EH (cell line): ENCODE measurements at regions not wholly inside any gene's neighbourhood (a gene's known extent, or its start where the extent isn't known, plus 50 kb on each side); places are given as distances from the start of the nearest gene placed in this dataset.
"Not testable (repeated sequence)": the region's sequence is repeated elsewhere in the genome, so short reads cannot be mapped to it uniquely, and the experiment has no call there.

Experiments
- DNase-seq: peaks from one replicate; pipeline ENCODE4 v3.0.0-alpha.2; 2015; ENCODE audit warnings: low read depth

DNA sequence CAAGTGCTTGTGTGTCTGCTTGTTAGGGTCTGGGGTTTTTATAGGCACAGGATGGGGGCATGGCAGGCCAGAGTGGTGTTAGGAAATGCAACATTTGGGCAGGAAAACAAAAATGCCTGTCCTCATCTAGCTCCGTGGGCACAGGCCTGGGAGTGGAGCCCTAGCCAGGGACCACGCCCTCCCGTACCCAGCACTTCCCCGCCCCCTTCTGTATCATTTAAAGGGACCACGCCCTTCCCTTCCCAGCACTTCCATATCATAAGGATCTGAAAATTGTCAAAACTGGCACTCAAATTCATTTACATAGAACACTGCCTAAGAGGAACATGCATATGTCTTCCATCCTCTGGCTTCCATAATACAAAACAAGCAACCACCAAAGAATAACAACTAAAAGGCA, 185.8 kb downstream of the B3GLCT start:
- DNase-seq: no peak

DNA sequence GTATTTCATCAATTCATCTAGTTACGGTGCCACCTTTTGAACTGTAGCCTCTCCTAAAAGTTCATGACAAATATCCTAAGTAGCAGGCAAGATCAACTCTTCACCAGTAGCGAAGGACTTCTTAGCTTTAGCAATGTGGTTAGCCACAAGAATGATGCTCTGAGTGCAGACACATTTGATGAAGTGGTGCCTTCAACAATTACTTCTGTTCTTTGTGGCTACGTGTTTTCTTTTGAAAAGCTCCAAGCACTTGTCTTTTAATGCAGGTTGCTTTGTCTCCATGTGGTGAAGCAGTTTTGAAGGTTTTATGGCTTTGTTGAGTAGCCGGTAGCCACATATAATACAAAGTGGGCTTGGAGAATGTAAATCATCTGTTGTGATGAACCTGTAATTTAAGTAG, 194.7 kb downstream of the B3GLCT start:
- peak; percentile 8 for DNase-seq

DNA sequence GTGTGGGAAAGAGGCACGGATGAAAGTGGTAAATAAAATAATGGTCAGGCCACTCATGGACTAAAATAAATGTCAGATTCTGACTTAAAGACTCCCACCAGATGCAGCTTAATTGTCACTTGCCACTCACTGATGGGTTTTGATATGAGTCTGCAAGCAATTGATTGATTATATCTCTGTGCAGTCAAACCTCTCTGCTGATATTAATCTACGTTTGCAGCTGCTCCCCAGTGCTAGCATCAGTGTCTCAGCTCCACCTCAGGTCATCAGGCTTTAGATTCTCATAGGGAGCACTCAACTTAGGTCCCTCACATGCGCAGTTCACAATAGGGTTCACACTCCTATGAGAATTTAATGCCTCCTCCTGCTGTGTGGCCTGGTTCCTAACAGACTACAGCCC, 195.3 kb downstream of the B3GLCT start:
- no peak for DNase-seq

DNA sequence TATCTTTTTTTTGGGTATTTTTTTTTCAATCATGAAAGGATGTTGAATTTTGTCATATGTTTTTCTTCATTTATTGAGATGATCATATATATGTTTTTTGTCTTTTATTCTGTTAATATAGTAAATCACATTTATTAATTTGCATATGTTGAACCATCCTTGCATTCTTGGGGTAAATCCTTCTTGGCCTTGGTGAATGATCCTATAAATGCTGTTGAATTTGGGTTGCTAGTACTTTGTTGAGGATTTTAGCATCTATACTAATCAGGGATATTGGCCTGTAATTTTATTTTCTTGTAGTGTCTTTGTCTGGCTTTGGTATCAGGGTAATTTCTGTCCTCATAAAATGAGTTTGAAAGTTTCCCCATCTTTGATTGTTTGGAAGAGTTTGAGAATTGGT, 199.9 kb downstream of the B3GLCT start:
- DNase-seq: no peak

DNA sequence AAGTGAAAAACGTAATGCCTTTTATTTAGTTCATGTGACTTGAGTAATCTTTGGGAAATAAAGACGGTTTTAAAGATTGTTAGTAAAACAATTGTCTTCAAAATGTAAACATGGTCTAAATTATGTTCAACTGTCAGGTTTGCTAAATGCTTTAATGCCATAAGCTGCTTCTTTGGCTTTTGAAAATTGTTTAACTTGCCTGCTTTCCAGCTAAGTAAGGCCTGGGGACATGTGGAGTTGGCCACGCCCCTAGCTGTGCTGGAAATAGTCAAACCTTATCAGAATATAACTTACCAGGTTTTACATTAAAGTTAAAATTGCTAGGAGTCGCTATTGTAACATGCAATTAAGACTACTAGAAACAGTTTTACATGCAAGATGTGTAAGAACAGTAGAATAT, 203.9 kb downstream of the B3GLCT start:
- not testable (repeated sequence) for DNase-seq

DNA sequence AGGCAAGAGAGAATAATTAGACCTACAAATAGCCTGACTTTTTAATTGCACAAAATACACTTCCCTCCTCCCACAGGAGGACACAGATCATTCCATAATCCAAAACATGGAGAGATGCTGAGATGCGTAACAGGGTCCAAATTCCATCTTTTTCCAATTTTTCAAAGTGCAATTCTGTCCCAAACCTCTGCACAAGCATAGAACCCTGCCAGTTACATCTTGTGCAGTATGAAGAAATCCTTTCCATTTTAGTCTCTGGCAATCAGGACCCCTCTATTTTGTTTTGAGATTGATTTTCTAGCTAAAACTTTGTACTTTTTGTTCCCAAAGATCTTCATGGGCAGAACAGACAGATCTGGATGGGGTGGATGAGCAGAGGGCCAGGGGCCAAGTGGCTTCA, 209.2 kb downstream of the B3GLCT start:
- DNase-seq: no peak

DNA sequence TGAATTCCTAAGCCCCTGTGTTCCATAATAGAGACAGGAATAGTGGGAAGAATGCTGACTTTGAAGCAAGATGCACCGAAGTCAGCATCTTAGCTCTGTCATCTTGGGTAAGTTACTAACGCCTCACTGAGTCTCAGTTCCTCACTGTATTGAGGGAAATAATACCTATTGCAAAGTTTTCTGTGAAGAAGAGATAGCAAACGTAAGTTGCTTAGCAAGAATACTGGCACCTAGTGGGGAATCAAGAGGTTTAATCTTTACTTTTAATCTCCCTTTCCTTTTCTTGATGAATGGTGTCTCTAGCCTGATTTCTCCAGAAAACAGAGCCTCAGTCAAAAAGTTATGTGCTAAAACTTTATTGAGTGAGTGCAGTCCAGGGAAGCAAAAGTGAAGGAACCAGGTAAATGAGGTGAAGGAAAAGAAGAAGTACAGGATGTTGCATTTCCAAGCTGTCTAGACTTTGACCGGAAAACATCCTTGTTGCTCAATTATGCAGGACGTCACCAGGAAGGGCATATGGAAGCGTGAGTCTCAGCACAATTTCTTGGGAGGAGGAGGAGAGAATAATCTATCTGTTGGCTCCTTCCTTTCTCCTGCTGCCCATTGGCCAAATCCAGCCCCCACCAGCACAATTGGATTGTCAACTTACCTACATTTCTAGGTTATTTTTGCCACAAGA, 210.0 kb downstream of the B3GLCT start:
- peak; percentile 7 for DNase-seq

DNA sequence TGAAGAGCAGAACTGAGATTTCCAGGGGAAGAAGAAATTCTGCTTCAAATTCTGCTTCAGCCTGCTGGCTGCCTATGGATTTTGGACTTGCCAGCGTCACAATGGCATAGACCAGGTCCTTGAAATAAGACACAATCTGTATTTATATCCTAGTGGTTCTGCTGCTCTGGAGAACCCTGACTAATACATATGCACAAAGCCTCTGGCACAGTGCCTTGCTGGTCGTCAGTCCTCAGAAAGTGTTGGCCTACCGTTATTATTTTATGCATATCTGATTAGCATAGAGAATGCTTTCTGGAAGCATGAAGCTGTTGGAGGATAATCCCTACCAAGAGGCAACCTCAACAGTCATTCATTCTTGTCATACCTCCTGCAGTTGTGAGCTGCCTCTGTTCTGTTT, 213.7 kb downstream of the B3GLCT start:
- DNase-seq: no peak

DNA sequence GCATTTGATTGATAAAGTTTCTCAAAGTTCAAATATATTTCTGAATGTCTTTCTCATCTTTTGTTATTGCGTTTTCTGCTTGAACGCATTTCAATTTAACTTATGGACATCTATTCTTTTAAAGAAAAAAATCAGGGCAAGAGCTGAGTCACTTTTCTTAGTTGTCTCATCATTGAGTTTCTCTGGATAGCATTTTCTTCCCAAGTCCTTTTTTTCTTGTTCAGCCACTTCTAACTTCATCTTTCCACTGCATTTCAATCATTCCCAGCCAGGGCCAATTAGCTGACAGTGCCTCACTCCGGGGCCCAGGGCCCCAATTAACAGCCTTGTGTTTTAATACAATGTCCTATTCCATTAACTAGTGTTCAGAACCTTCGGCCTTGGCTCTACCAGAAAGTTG, 216.3 kb downstream of the B3GLCT start:
- no peak for DNase-seq

DNA sequence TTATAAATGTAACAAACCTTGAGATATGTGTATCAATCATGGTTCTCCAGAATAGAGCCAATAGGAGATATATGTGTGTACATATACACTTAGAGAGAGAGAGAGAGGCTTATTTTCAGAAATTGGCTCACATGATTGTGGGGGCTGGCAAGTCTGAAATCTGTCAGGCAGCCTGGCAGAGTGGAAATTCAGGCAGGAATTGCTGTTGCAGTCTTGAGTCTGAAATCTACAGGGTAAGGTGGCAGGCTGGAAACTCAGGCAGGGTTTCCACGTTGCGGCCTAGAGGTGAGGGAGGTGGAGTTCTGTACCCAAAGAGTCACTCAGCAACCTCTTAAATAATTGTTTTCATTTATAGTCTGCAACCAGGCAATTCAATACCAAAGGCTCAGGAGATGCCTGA, 218.4 kb downstream of the B3GLCT start:
- DNase-seq: no peak

DNA sequence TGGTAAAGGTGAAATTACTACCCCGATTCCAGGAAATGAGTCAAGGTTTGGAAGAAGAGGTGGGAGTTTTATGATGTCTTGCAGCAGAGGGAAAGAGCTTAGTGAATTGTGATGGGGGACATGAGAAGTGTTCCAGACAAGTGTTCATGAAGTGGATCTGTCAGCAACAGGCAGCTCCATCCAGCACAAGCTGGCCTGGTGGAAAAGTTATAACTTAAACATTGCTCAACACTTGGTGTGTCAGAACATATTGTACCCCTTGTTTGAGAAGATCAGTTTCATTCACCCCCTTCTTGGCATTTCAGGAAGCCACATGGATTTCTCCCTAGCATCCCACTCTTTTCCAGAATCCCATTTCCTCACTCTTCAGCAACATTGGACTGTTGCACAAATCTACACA, 222.0 kb downstream of the B3GLCT start:
- DNase-seq: no peak

DNA sequence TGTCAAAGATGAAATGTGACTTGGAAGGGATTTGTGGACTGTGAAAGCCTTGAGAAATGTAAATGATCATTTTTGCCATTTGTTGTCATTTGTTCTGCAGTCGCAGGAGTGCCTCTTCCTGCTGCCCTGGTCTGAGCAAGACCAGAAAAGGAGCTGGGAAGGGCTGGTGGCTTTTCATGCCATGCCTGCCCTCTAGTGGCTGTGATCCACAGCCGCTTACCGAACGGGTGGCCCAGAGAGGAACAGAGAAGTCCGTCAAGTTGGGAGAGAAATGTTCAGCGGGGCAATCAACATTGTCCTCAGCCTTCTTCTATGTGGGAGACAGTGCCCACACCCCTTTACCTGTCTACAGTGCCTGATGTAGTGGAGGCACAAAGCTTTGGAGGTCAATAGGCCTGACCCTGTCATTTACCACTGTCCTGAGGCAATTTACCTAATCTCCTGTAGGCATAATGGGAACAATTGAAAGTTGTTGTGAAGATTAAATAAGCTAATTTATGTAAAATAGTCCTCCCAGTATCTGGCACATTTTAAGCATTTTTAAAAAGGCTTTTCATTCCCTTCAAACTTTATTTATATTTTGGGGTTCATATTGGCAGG, 224.5 kb downstream of the B3GLCT start:
- peak; percentile 82 for DNase-seq

DNA sequence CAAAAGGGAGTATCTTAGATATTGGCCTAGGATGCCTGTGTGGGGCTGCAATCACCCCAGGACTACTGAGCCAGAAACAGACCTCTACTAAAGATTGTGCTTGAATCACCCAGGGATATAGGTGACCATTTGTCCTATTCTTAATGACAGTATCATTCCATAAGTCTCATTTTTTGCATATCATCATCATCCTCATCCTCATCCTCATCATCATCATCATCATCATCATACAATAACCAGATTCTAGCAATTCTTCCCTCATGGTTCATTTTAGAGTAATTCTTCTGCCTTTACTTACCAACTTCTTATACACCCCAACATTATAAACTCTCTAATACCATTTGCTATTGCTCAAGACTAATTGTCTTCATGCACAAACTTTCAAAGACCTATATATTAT, 226.6 kb downstream of the B3GLCT start:
- no peak for DNase-seq

DNA sequence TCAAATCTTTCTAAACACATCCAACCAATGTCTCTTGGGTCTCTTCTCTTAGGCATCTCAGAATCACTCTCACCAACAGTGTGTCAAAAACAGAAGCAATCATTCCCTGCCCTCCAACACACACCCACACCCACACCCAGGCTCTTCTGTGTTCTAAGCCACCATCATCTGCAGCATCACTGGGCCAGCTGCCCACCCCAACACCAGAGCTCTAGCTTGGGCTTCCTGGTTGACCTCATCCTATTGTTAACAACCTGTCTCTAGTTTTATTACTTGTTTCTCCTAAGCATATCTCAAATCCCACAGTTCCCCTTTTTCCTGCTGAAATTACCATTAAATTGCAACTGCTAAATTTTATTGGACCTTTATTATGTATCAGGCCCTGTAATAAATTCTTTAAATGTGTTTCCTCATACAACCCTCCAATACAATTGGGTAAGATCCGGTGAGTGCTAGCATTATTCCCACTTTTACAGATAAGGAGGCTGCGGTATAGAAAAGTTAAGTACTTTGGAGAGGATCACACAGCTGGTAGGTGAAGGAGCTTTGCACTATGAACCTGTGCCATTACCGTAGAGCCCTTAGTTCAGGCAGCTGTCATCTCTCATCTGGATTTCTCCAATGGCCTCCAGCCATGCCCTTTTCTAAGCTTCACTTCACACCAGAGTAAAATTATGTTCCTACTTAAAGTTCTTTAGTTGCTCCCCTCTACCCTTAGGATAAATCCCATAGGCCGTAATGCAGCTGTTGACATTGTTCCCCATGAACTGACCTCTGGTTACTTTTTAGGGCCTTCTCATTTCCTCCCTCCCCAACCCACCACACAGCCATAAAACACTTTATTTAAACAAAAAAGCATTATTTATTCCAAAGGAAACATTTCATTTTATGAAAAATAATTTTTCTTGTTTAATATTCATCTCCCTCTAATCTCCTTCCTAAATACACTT, 227.7 kb downstream of the B3GLCT start:
- no peak for DNase-seq

DNA sequence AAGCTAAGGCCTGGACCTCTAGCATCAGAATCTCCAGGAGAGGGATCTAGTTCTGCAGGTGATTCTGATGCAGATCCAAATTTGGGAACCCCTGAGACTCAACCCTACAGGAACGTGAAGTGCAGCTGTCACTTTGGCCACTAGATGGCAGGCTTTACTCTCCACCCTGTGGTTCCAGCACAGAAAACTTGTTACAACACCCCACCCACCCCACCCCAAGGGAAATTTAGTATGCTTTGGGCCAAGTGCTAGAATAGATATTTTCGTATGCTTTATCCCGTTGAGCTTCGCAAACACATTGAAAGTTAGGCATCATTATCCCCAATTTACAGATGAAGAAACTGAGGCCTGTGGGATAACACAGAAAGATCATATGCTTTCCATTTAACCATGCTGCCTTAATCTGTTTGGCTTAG, 232.0 kb downstream of the B3GLCT start:
- peak; percentile 54 for DNase-seq

DNA sequence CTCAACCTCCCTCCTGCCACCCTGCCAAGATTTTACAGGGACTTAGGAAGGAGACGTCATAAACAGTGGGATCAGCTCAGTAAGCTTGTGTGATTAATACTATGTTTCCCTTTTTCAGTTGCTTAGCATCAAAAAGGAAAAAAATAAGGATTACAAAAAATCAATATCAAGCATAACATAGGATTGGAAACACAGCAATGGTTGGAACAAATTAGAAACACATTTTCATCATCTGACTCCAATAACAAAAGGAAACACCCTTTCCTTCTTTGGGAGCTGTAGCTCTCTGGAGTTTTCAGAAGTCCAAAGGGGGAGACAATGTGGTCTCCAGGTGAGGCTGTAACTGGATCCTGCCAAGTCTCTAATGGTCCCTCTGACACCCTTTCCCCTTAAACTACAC, 233.4 kb downstream of the B3GLCT start:
- DNase-seq: no peak

DNA sequence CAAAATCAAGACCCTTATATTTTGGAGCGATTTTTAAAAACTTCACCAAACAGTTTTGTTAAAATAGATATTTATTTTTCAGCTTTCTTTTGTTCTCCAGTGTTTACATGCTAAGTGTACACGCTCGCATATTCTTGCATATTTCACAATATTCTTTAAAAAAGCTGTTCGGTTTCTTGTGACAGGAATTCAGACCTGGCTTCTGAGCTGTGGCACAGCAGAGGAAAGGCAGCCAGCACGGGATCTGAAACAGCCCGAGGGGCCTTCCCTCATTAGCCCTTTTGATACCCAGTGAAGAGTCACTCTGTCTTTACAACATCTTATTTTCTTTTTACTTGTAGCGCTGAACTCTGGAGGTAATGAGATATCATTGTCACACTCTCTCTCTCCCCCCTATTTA, 234.0 kb downstream of the B3GLCT start:
- DNase-seq: no peak

DNA sequence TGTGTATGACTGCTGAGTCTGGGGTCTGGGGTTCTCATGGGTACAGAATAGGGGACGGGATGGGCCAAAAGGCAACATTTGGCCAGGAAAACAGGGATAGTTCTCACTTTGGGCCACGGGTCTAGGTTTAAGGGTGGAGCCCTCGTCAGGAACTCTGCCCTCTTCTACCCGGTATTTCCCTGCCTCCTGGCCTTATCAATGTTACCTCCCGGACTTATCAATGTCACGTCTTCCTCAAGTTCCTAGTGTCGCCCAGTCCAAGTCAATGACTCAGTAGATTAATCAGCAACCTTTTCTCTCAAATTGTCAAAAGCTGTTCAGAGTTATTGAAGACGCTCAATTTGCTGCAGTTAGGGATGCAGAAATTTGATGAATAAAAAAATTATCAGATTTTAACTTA, 234.8 kb downstream of the B3GLCT start:
- DNase-seq: no peak

DNA sequence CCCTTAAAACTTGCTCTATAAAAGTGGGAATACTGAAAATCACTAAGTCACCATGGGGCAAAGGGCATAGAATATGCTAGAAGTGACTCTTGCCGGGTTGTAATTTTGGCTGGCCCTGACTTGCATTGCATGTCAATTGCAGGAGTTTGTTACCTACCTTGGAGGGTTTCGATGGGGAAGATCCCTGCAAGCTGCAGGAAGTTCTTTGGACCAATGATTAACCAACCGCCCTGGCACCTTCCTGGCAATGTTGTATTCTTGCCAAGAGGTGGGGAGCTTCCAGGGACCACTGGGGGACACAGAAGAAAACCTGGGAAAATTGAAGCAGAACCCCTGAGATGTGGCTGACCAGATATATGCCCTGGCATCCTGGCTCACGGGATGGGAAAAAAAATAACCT, 235.8 kb downstream of the B3GLCT start:
- no peak for DNase-seq

DNA sequence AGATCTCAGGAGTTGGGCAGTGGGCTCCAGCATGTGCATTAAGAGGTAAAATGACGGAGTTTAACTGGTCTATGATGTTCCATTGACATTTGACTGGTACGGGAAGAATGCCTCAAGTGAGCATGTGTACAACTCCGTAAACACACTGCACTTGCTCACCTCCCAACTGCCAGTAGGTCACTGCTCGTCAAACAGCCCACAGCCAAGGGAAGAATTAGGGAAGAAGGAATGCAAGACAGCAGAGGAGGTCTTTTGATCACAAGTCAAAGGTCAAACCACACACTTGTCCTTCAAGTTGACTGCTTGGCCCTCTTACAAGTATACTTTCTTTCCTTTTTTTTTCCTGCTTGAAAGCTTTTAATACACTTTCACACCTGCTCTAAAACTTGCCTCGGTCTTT, 236.7 kb downstream of the B3GLCT start:
- no peak for DNase-seq

DNA sequence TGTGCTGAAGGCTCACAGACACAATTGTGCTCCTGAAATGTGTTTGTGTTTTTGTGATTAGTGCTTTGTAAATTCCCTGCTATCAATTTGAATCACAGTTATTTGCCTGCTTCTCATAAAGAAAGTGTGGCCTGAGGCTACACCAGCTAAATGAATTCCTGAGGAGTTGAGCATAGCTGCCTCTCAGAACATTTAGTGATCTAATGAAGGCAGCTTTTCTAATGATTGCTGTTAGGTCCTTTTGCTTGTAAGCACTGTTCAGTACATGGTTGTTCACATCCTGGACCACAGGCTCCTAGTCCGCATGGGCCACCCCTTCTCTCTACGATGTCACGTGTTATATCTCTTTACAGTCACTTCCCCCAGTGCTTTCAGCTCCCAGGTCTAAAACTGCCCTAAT, 238.2 kb downstream of the B3GLCT start:
- DNase-seq: peak; percentile 52

DNA sequence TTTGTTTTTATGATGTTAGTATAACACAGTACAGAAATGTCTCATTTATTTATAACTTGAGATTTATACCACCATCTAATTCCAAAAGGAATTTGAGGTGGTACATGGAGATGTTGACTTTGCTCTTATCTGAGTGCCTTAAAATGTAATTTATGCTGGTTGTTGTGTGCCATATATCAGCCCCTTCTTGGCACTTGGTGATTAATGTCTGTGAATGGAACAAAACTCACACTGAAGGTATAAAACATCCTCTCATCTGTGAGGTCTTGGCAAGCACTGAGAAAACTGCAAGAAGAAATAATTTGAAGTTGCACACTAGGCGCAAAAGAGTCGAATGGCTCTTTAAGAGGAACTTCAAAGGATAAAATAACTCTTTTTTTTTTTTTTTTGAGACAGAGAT, 240.4 kb downstream of the B3GLCT start:
- no peak for DNase-seq
